ENCODE measurements at regions not wholly inside any gene's neighbourhood (a gene's known extent, or its start where the extent isn't known, plus 50 kb on each side); places are given as distances from the start of the nearest gene placed in this dataset.

- no peak overlapping the region for H3K27ac ChIP-seq
- intact Hi-C loops (cut with DNase I), result no loop called here
- no peak overlapping the region for H3K4me3 ChIP-seq
- peak; percentile 10 to 45 (median 13) for TF ChIP-seq CTCF (IDR thresholded peaks at IDR 0.05)
- no peak for DNase-seq (ENCODE audit: low spot score in 2 of 2)
- no peaks in the 10 kb centered on the region for H3K27me3 ChIP-seq
- H3K4me1 ChIP-seq, result no peaks in the 10 kb centered on the region
- peaks cover 28 to 30% of the 10 kb centered on the region in 2 donors for H3K36me3 ChIP-seq
- no peaks in the 10 kb centered on the region for H3K9me3 ChIP-seq
Measured at GRCh38 chr19:5225486-5226345, 114.9 kb downstream of the PTPRS start.

GRCh38 chr19:5224480-5224879 is 116.1 kb downstream of the PTPRS start:
- intact Hi-C loops (cut with DNase I), result no loop called here
- DNase-seq (ENCODE audit: low spot score in 2 of 2), result no peak
- Histone ChIP-seq H3K36me3 (peaks cover 40 to 42% of the 10 kb centered on the region in 2 donors), H3K4me3 (no peak overlapping the region), H3K27ac (no peak overlapping the region), H3K27me3 (no peaks in the 10 kb centered on the region), H3K9me3 (no peaks in the 10 kb centered on the region), H3K4me1 (no peaks in the 10 kb centered on the region)
- TF ChIP-seq CTCF (IDR thresholded peaks at IDR 0.05), result no peak

DNA sequence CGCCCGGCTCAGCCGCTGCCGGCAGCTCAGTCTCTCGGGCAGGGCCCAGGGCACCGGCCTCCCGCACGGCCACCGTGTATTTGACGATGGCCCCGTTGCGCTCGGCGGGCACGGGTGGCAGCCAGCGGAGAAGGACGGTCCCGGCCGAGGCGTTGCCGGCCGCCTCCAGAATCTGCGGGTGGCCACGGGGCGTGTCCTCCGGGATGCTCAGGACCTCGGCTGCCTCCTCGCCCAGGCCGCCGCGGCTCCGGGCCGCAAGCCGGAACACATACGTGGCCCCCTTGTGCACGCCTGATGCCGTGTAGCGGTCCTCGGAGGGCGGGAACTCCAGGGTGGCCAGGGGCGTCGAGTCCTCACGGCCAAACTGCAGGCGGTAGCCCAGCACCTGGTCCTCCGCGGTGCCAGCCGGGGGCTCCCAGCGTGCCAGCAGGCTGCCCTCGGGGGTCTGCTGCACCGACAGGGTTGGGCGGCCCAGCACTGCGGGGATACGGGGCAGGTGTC is 117.7 kb downstream of the PTPRS start:
- intact Hi-C loops (cut with DNase I), result no loop called here
- no peak for DNase-seq (ENCODE audit: low spot score in 2 of 2)
- no peak for TF ChIP-seq CTCF (IDR thresholded peaks at IDR 0.05)
- Histone ChIP-seq H3K9me3 (no peaks in the 10 kb centered on the region), H3K27ac (no peak overlapping the region), H3K27me3 (no peaks in the 10 kb centered on the region), H3K4me1 (no peaks in the 10 kb centered on the region), H3K4me3 (no peak overlapping the region), H3K36me3 (peaks cover 56 to 58% of the 10 kb centered on the region in 2 donors)

DNA sequence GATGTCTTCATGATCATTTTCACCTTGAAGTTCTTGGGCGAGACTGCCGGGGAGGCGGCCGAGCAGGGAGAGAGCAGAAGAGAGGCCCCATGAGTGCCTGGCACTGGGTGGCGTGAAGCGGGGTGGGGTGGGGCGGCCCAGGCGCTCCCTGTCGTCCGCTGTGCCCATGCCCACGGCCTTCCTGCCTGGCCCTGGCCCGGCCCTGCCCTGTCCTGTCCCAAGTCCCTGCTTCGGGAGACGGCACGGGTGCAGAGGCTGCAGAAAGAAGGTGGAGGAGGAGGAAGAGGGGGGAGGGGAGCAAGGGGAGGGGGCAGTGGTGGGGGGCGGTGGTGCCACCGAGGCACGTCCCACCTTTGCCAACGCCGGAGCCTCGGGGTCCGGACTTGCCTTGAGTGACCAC is 118.4 kb downstream of the PTPRS start:
- Histone ChIP-seq H3K9me3 (no peaks in the 10 kb centered on the region), H3K4me3 (no peak overlapping the region), H3K27ac (no peak overlapping the region), H3K36me3 (peaks cover 60 to 65% of the 10 kb centered on the region in 2 donors), H3K4me1 (no peaks in the 10 kb centered on the region), H3K27me3 (no peaks in the 10 kb centered on the region)
- no peak for DNase-seq (ENCODE audit: low spot score in 2 of 2)
- intact Hi-C loops (cut with DNase I), result no loop called here
- TF ChIP-seq CTCF (IDR thresholded peaks at IDR 0.05), result no peak

- no peaks in the 10 kb centered on the region for H3K27me3 ChIP-seq
- DNase-seq (ENCODE audit: low spot score in 2 of 2), result no peak
- intact Hi-C loops (cut with DNase I), result no loop called here
- H3K4me3 ChIP-seq, result no peak overlapping the region
- H3K4me1 ChIP-seq, result no peaks in the 10 kb centered on the region
- H3K36me3 ChIP-seq, result peaks cover 71 to 78% of the 10 kb centered on the region in 2 donors
- no peak overlapping the region for H3K27ac ChIP-seq
- no peaks in the 10 kb centered on the region for H3K9me3 ChIP-seq
- TF ChIP-seq CTCF (IDR thresholded peaks at IDR 0.05), result no peak
Measured at GRCh38 chr19:5220866-5221265, 119.7 kb downstream of the PTPRS start.

All from ascending aorta (tissue), 2 donors.